ENCODE measurements at regions not wholly inside any gene's neighbourhood (a gene's known extent, or its start where the extent isn't known, plus 50 kb on each side); places are given as distances from the start of the nearest gene placed in this dataset.
A peak's percentile ranks its signal among the peaks of the same experiment; 100 is the strongest.

DNA sequence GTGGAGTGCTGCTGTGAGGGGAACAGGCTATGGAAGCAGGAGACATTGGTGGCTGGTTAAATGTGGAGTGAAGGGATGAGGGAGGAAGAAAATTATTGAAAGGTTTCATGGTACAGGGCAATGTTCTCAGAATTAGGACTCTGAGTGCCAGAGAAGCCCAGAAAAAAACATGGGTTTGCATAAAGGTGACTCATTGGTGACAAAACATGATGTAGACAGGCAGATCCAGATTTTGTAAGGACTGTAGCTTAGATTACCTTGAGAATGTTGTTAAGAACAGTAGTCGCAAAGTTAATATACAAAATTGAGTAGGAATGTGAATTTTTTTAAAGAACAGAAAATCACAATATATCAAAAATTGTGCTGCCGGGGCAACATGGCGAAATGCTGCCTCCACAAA is 134.9 kb upstream of the ZNF438 start:
- H3K36me3 ChIP-seq (ENCODE audit: insufficient read depth, low read length), result no peaks in the 10 kb centered on the region
- Mint-ChIP-seq H3K9me3 (peaks cover 0 to 15% (median 8%) of the 10 kb centered on the region in 8 donors), H3K27ac (no peak overlapping the region), H3K4me1 (no peaks in the 10 kb centered on the region), H3K36me3 (no peaks in the 10 kb centered on the region), H3K4me3 (no peak overlapping the region), H3K27me3 (peaks cover 0 to 2% of the 10 kb centered on the region in 2 donors)
- H3K4me1 ChIP-seq (ENCODE audit: insufficient read depth, low read length), result no peaks in the 10 kb centered on the region
- no peak overlapping the region for H3K4me3 ChIP-seq (ENCODE audit: low read length in 2 of 2)
- no peaks in the 10 kb centered on the region for H3K27me3 ChIP-seq (ENCODE audit: insufficient read depth, low read length)
- H3K27ac ChIP-seq (ENCODE audit: low read depth, low read length), result no peak overlapping the region
- CTCF ChIA-PET (ENCODE audit: partially characterized antibody), result no interaction called here
- intact Hi-C loops (cut with micrococcal nuclease), result no loop called here
- H3K9me3 ChIP-seq (ENCODE audit: control insufficient read depth in 1 of 2, low read length in 2 of 2), result no peaks in the 10 kb centered on the region
- DNase-seq, result no peak
- POLR2A ChIA-PET (ENCODE audit: partially characterized antibody), result no interaction called here

DNA sequence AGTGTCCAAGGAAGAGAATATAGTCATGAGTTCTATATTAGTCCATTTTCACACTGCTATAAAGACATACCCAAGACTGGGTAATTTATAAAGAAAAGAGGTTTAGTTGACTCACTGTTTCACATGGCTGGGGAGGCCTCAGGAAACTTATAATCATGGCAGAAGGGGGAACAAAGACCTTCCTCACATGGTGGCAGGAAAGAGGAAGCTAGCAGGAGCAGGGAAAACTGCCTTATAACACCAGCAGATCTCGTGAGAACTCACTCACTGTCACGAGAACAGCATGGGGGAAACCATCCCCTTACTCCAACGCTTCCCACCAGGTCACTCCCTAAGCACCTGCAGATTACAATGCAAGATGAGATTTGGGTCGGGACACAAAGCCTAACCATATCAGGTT is 139.0 kb upstream of the ZNF438 start:
- ChIA-PET CTCF (ENCODE audit: partially characterized antibody) (interaction anchor here (1.5 kb wide), 1 partner anchor 15 kb away, joined by 3 read pairs; no protein-coding TSS in a partner anchor), POLR2A (ENCODE audit: partially characterized antibody) (no interaction called here)
- no peak for DNase-seq
- Mint-ChIP-seq H3K4me1 (no peaks in the 10 kb centered on the region), H3K27me3 (peaks cover 0 to 4% of the 10 kb centered on the region in 2 donors), H3K9me3 (peaks cover 3 to 32% (median 26%) of the 10 kb centered on the region in 8 donors), H3K27ac (no peak overlapping the region), H3K4me3 (no peak overlapping the region), H3K36me3 (no peaks in the 10 kb centered on the region)
- no peaks in the 10 kb centered on the region for H3K27me3 ChIP-seq (ENCODE audit: insufficient read depth, low read length)
- H3K4me1 ChIP-seq (ENCODE audit: insufficient read depth, low read length), result no peaks in the 10 kb centered on the region
- intact Hi-C loops (cut with micrococcal nuclease), result no loop called here
- no peak overlapping the region for H3K27ac ChIP-seq (ENCODE audit: low read depth, low read length)
- H3K36me3 ChIP-seq (ENCODE audit: insufficient read depth, low read length), result no peaks in the 10 kb centered on the region
- no peaks in the 10 kb centered on the region for H3K9me3 ChIP-seq (ENCODE audit: control insufficient read depth in 1 of 2, low read length in 2 of 2)
- H3K4me3 ChIP-seq (ENCODE audit: low read length in 2 of 2), result no peak overlapping the region

DNA sequence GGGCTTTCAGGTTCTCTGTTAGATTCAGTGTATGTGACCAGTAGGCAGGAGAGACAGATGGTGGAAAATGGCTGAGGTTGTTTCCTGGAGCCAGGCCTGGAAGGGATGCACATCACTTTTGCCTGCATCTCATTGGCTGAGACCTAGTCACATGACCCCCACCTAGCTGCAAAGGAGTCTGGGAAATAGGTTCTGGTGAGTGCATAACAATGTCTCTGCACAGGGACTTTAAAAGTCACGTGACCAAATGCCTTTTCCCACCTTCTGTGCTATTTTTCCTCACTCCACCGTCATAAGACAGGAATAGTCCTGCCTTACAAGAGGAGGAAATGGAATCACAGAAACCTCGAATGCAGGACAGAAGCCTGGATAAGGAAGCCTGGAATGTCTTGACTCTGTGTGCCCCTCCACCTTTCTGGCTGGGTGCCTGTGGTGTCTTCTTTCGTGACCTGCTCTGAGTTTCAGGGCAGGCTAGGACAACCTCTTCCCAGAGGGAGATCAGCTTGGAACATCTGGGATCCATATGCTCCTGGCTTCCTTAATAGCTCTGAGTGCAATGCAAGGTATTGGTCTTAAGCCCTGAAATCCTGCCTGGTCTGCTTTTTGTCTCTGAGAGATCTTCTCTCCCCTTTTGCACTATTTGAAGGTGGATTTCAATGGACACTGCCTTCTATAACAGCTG is 139.9 kb upstream of the ZNF438 start:
- no peaks in the 10 kb centered on the region for H3K4me1 ChIP-seq (ENCODE audit: insufficient read depth, low read length)
- no peak overlapping the region for H3K27ac ChIP-seq (ENCODE audit: low read depth, low read length)
- Mint-ChIP-seq H3K9me3 (peaks cover 6 to 36% (median 25%) of the 10 kb centered on the region in 8 donors), H3K36me3 (no peaks in the 10 kb centered on the region), H3K4me1 (no peaks in the 10 kb centered on the region), H3K4me3 (no peak overlapping the region), H3K27ac (no peak overlapping the region), H3K27me3 (peaks cover 1 to 3% of the 10 kb centered on the region in 2 donors)
- no peak overlapping the region for H3K4me3 ChIP-seq (ENCODE audit: low read length in 2 of 2)
- intact Hi-C loops (cut with micrococcal nuclease), result no loop called here
- CTCF ChIA-PET (ENCODE audit: partially characterized antibody), result interaction anchor here (1.5 kb wide), 1 partner anchor 14 kb away, joined by 3 read pairs; no protein-coding TSS in a partner anchor
- H3K36me3 ChIP-seq (ENCODE audit: insufficient read depth, low read length), result no peaks in the 10 kb centered on the region
- no peaks in the 10 kb centered on the region for H3K27me3 ChIP-seq (ENCODE audit: insufficient read depth, low read length)
- H3K9me3 ChIP-seq (ENCODE audit: control insufficient read depth in 1 of 2, low read length in 2 of 2), result no peaks in the 10 kb centered on the region
- no peak for DNase-seq
- POLR2A ChIA-PET (ENCODE audit: partially characterized antibody), result no interaction called here

- Histone ChIP-seq H3K36me3 (ENCODE audit: insufficient read depth, low read length) (no peaks in the 10 kb centered on the region), H3K27me3 (ENCODE audit: insufficient read depth, low read length) (no peaks in the 10 kb centered on the region), H3K9me3 (ENCODE audit: control insufficient read depth in 1 of 2, low read length in 2 of 2) (no peaks in the 10 kb centered on the region), H3K27ac (ENCODE audit: low read depth, low read length) (no peak overlapping the region), H3K4me3 (ENCODE audit: low read length in 2 of 2) (no peak overlapping the region), H3K4me1 (ENCODE audit: insufficient read depth, low read length) (no peaks in the 10 kb centered on the region)
- CTCF ChIA-PET (ENCODE audit: partially characterized antibody), result no interaction called here
- H3K4me3 Mint-ChIP-seq, result no peak overlapping the region
- no peak overlapping the region for H3K27ac Mint-ChIP-seq
- peaks cover 1 to 2% of the 10 kb centered on the region in 2 donors for H3K27me3 Mint-ChIP-seq
- POLR2A ChIA-PET (ENCODE audit: partially characterized antibody), result no interaction called here
- DNase-seq, result no peak
- H3K4me1 Mint-ChIP-seq, result no peaks in the 10 kb centered on the region
- intact Hi-C loops (cut with micrococcal nuclease), result no loop called here
- H3K9me3 Mint-ChIP-seq, result peaks cover 6 to 36% (median 24%) of the 10 kb centered on the region in 8 donors
- no peaks in the 10 kb centered on the region for H3K36me3 Mint-ChIP-seq
Measured at GRCh38 chr10:31172925-31173324, 141.3 kb upstream of the ZNF438 start.

GRCh38 chr10:31173752-31174151 is 142.1 kb upstream of the ZNF438 start:
- Mint-ChIP-seq H3K4me3 (no peak overlapping the region), H3K9me3 (peaks cover 6 to 36% (median 24%) of the 10 kb centered on the region in 8 donors), H3K4me1 (no peaks in the 10 kb centered on the region), H3K36me3 (no peaks in the 10 kb centered on the region), H3K27me3 (peaks cover 1 to 2% of the 10 kb centered on the region in 2 donors), H3K27ac (peak overlapping the region in 1 of 7 donors; percentile 9)
- no peaks in the 10 kb centered on the region for H3K9me3 ChIP-seq (ENCODE audit: control insufficient read depth in 1 of 2, low read length in 2 of 2)
- ChIA-PET POLR2A (ENCODE audit: partially characterized antibody) (no interaction called here), CTCF (ENCODE audit: partially characterized antibody) (no interaction called here)
- no peak overlapping the region for H3K4me3 ChIP-seq (ENCODE audit: low read length in 2 of 2)
- intact Hi-C loops (cut with micrococcal nuclease), result no loop called here
- H3K27me3 ChIP-seq (ENCODE audit: insufficient read depth, low read length), result no peaks in the 10 kb centered on the region
- no peaks in the 10 kb centered on the region for H3K4me1 ChIP-seq (ENCODE audit: insufficient read depth, low read length)
- no peak overlapping the region for H3K27ac ChIP-seq (ENCODE audit: low read depth, low read length)
- DNase-seq, result no peak
- no peaks in the 10 kb centered on the region for H3K36me3 ChIP-seq (ENCODE audit: insufficient read depth, low read length)

GRCh38 chr10:31179091-31179680 is 139.8 kb upstream of the ZEB1 start:
- no peak overlapping the region for H3K4me3 Mint-ChIP-seq
- intact Hi-C loops (cut with micrococcal nuclease), result no loop called here
- POLR2A ChIA-PET (ENCODE audit: partially characterized antibody), result no interaction called here

GRCh38 chr10:31186225-31187000 is 132.6 kb upstream of the ZEB1 start:
- Mint-ChIP-seq H3K27me3 (no peaks in the 10 kb centered on the region), H3K9me3 (peaks cover 0 to 3% (median 0%) of the 10 kb centered on the region in 8 donors), H3K4me3 (no peak overlapping the region), H3K36me3 (no peaks in the 10 kb centered on the region), H3K4me1 (peaks cover 0 to 4% (median 0%) of the 10 kb centered on the region in 4 donors), H3K27ac (no peak overlapping the region)
- DNase-seq, result no peak
- no peak overlapping the region for H3K4me3 ChIP-seq (ENCODE audit: low read length in 2 of 2)
- H3K27me3 ChIP-seq (ENCODE audit: insufficient read depth, low read length), result no peaks in the 10 kb centered on the region
- intact Hi-C loops (cut with micrococcal nuclease), result no loop called here
- no peaks in the 10 kb centered on the region for H3K36me3 ChIP-seq (ENCODE audit: insufficient read depth, low read length)
- H3K4me1 ChIP-seq (ENCODE audit: insufficient read depth, low read length), result no peaks in the 10 kb centered on the region
- H3K27ac ChIP-seq (ENCODE audit: low read depth, low read length), result no peak overlapping the region
- no peaks in the 10 kb centered on the region for H3K9me3 ChIP-seq (ENCODE audit: control insufficient read depth in 1 of 2, low read length in 2 of 2)
- POLR2A ChIA-PET (ENCODE audit: partially characterized antibody), result no interaction called here
- CTCF ChIA-PET (ENCODE audit: partially characterized antibody), result no interaction called here

More at GRCh38 chr10:31179091-31179680, 139.8 kb upstream of the ZEB1 start:
- Histone ChIP-seq H3K27me3 (ENCODE audit: insufficient read depth, low read length) (no peaks in the 10 kb centered on the region), H3K4me1 (ENCODE audit: insufficient read depth, low read length) (no peaks in the 10 kb centered on the region), H3K4me3 (ENCODE audit: low read length in 2 of 2) (no peak overlapping the region), H3K36me3 (ENCODE audit: insufficient read depth, low read length) (no peaks in the 10 kb centered on the region), H3K27ac (ENCODE audit: low read depth, low read length) (no peak overlapping the region), H3K9me3 (ENCODE audit: control insufficient read depth in 1 of 2, low read length in 2 of 2) (no peaks in the 10 kb centered on the region)
- CTCF ChIA-PET (ENCODE audit: partially characterized antibody), result no interaction called here
- H3K27me3 Mint-ChIP-seq, result peaks cover 1 to 2% of the 10 kb centered on the region in 2 donors
- H3K27ac Mint-ChIP-seq, result no peak overlapping the region
- H3K36me3 Mint-ChIP-seq, result no peaks in the 10 kb centered on the region
- peaks cover 6 to 27% (median 14%) of the 10 kb centered on the region in 8 donors for H3K9me3 Mint-ChIP-seq
- no peaks in the 10 kb centered on the region for H3K4me1 Mint-ChIP-seq
- DNase-seq, result no peak
